HCT116 (cell line): ENCODE measurements at regions not wholly inside any gene's neighbourhood (a gene's known extent, or its start where the extent isn't known, plus 50 kb on each side); places are given as distances from the start of the nearest gene placed in this dataset.

ENCODE experiments used
- ATAC-seq: fragments of 200-7000 bp; cut with Tn5 transposase; 2 replicates; pipeline ENCODE4 v1.9.1; 2020; ENCODE audit warnings: mild to moderate bottlenecking, moderate library complexity
- BruUV-seq: library from RNA; stranded (reverse); fragments of 400-500 nt; replicated peaks from 2 replicates; lab custom pipeline; 2021; lab: Mats Ljungman, UMichigan
- CTCF ChIA-PET: fragments of 300-600 bp; sonication (Branson Sonifier 250); formaldehyde crosslinking; loops from one replicate; lab custom pipeline; 2021; ENCODE audit warnings: antibody characterized with exemption; lab: Charles Lee
- POLR2A ChIA-PET: fragments of 300-600, 350-600 bp; sonication (Branson Sonifier 250); formaldehyde crosslinking; loops from one replicate; lab custom pipeline; 2021; ENCODE audit warnings: antibody characterized with exemption; lab: Charles Lee
- RAD21 ChIA-PET, 2 experiments: fragments of 300-600 bp; sonication (Branson Sonifier 250); formaldehyde crosslinking; loops; one replicate each; lab custom pipeline; 2023; ENCODE audit warnings: low total read pairs in 2 of 2; ENCODE audit not compliant: uncharacterized antibody in 2 of 2, unreplicated experiment in 2 of 2, low non-redundant PET in 1 of 2; lab: Charles Lee
- DNase-seq: peaks from one replicate; pipeline ENCODE4 v3.0.0-alpha.2; 2010; ENCODE audit warnings: low read depth, low spot score
- H2AFZ ChIP-seq: fragments of 200-600 bp; shearing (Covaris generic), sonication (generic); 2 replicates; pipeline ENCODE4 v1.6.1; 2017; ENCODE audit warnings: low read depth, mixed run types, mixed read lengths, antibody characterized with exemption, low read length; ENCODE audit not compliant: poor library complexity, severe bottlenecking
- H3K27ac ChIP-seq: 2 replicates; pipeline ENCODE4 v1.5.1; 2012; ENCODE audit warnings: low read depth, low read length
- H3K27me3 ChIP-seq: fragments of 200-600 bp; sonication (generic); 2 replicates; pipeline ENCODE4 v1.6.1; 2016; ENCODE audit warnings: mixed run types, low read length, mixed read lengths; ENCODE audit not compliant: insufficient read depth
- H3K36me3 ChIP-seq, 2 experiments: fragments of 200-500 bp in 1 of 2; fragments of 200-600 bp in 1 of 2; sonication (Bioruptor generic) in 1 of 2; sonication (generic) in 1 of 2; 2 replicates each; pipeline versions ENCODE4 v1.5.1 to v1.6.1; 2014 to 2016; ENCODE audit warnings: low read length in 2 of 2, inconsistent platforms in 1 of 2, mixed read lengths in 1 of 2, mixed run types in 1 of 2; ENCODE audit not compliant: insufficient read depth in 2 of 2, control insufficient read depth in 1 of 2
- H3K4me1 ChIP-seq, 2 experiments: fragments of 200-600 bp in 1 of 2; sonication (generic) in 1 of 2; 2 replicates each; pipeline versions ENCODE4 v1.5.1 to v1.6.1; 2012 to 2017; ENCODE audit warnings: low read length in 2 of 2, inconsistent platforms in 1 of 2, mild to moderate bottlenecking in 1 of 2, mixed read lengths in 1 of 2, mixed run types in 1 of 2, moderate library complexity in 1 of 2; ENCODE audit not compliant: insufficient read depth in 2 of 2, control insufficient read depth in 1 of 2
- H3K4me2 ChIP-seq: fragments of 200-600 bp; sonication (generic); 2 replicates; pipeline ENCODE4 v1.6.1; 2017; ENCODE audit warnings: mixed run types, low read length, mixed read lengths
- H3K4me3 ChIP-seq, 2 experiments: fragments of 200-600 bp in 1 of 2; sonication (generic) in 1 of 2; replicated peaks in 1 of 2; 2 replicates each; pipeline ENCODE4 v1.5.1; 2011 to 2016; ENCODE audit warnings: low read length in 2 of 2, control low read depth in 1 of 2, low read depth in 1 of 2, mild to moderate bottlenecking in 1 of 2, mixed read lengths in 1 of 2, mixed run types in 1 of 2
- H3K79me2 ChIP-seq: fragments of 200-600 bp; sonication (generic); 2 replicates; pipeline ENCODE4 v1.6.1; 2017; ENCODE audit warnings: mild to moderate bottlenecking, mixed run types, low read length, moderate library complexity, mixed read lengths; ENCODE audit not compliant: insufficient read depth
- H3K9ac ChIP-seq: fragments of 200-600 bp; sonication (generic); 2 replicates; pipeline ENCODE4 v1.6.1; 2016; ENCODE audit warnings: low read length, mixed read lengths
- H3K9me2 ChIP-seq: fragments of 200-600 bp; sonication (generic), shearing (Covaris generic); 2 replicates; pipeline ENCODE4 v1.6.1; 2017; ENCODE audit warnings: mixed run types, mild to moderate bottlenecking, moderate library complexity; ENCODE audit not compliant: insufficient read depth
- H3K9me3 ChIP-seq, 2 experiments: fragments of 200-500 bp in 1 of 2; fragments of 200-600 bp in 1 of 2; sonication (Bioruptor generic) in 1 of 2; sonication (generic) in 1 of 2; 2 replicates each; pipeline ENCODE4 v1.6.1; 2014 to 2017; ENCODE audit warnings: low read length in 2 of 2, mixed read lengths in 2 of 2, inconsistent platforms in 1 of 2, low read depth in 1 of 2, mild to moderate bottlenecking in 1 of 2, mixed run types in 1 of 2, moderate library complexity in 1 of 2; ENCODE audit not compliant: control insufficient read depth in 1 of 2, insufficient read depth in 1 of 2
- H4K20me1 ChIP-seq: fragments of 200-600 bp; sonication (generic), shearing (Covaris generic); 2 replicates; pipeline ENCODE4 v1.6.1; 2017; ENCODE audit warnings: mixed run types, mild to moderate bottlenecking, moderate library complexity; ENCODE audit not compliant: insufficient read depth
- CEBPB ChIP-seq: IDR thresholded peaks from 2 replicates; pipeline ENCODE4 v1.6.1; 2012; ENCODE audit warnings: low read depth
- ELF1 ChIP-seq: IDR thresholded peaks from 2 replicates; pipeline ENCODE4 v1.6.1; 2012; ENCODE audit warnings: low read depth, borderline replicate concordance
- EZH2 ChIP-seq: fragments of 200-600 bp; sonication (generic); IDR thresholded peaks from 2 replicates; pipeline ENCODE4 v1.6.1; 2017; ENCODE audit warnings: antibody characterized with exemption, mixed run types
- EZH2phosphoT487 ChIP-seq: fragments of 200-600 bp; IDR thresholded peaks from 2 replicates; pipeline ENCODE4 v1.6.1; 2018; ENCODE audit warnings: antibody characterized with exemption, borderline replicate concordance
- POLR2A ChIP-seq: IDR thresholded peaks from 2 replicates; pipeline ENCODE4 v1.7.0; 2011; ENCODE audit warnings: borderline replicate concordance; ENCODE audit not compliant: insufficient read depth, insufficient read length; ENCODE audit errors: extremely low read depth
- POLR2AphosphoS5 ChIP-seq: IDR thresholded peaks from 2 replicates; pipeline ENCODE4 v1.6.1; 2011; ENCODE audit warnings: mild to moderate bottlenecking, low read depth, low read length, moderate library complexity
- RAD21 ChIP-seq: IDR thresholded peaks from 2 replicates; pipeline ENCODE4 v1.6.1; 2012; ENCODE audit warnings: low read depth, mild to moderate bottlenecking
- SIN3A ChIP-seq: IDR thresholded peaks from 2 replicates; pipeline ENCODE4 v1.6.1; 2012; ENCODE audit warnings: low read depth
- SP1 ChIP-seq: IDR thresholded peaks from 2 replicates; pipeline ENCODE4 v1.6.1; 2012; ENCODE audit warnings: low read depth
- SRF ChIP-seq: IDR thresholded peaks from 2 replicates; pipeline ENCODE4 v1.6.1; 2012; ENCODE audit warnings: low read depth
- ZFX ChIP-seq: fragments of 450-650 bp; IDR thresholded peaks from 2 replicates; pipeline ENCODE4 v1.6.1; 2017
- ZNF274 ChIP-seq: fragments of 200-500 bp; sonication (Bioruptor generic); IDR thresholded peaks from 2 replicates; pipeline ENCODE4 v1.6.1; 2014; ENCODE audit warnings: mild to moderate bottlenecking, low read depth, low read length, inconsistent platforms
- intact Hi-C: fragments of 100-400 bp; cut with micrococcal nuclease; formaldehyde crosslinking; loops from 2 replicates; pipeline ENCODE4 v1.10.0; 2022
- TF ChIP-seq, protein P1 (sequence below): IDR thresholded peaks from 2 replicates; pipeline ENCODE4 v1.6.1; 2012
- TF ChIP-seq, protein P2 (sequence below), 3 experiments: fragments of 200-600 bp in 1 of 3; sonication (generic) in 1 of 3; IDR thresholded peaks in 2 of 3; conservative IDR thresholded peaks in 1 of 3; 2 replicates each; pipeline ENCODE4 v1.5.1; 2012 to 2017; ENCODE audit warnings: low read depth in 2 of 3, low read length in 2 of 3, antibody characterized with exemption in 1 of 3, borderline replicate concordance in 1 of 3, control low read depth in 1 of 3, mild to moderate bottlenecking in 1 of 3, mixed read lengths in 1 of 3, mixed run types in 1 of 3, moderate library complexity in 1 of 3; ENCODE audit not compliant: insufficient read depth in 1 of 3
- TF ChIP-seq, protein P3 (sequence below): IDR thresholded peaks from 2 replicates; pipeline ENCODE4 v1.6.1; 2012; ENCODE audit warnings: low read depth

DNA sequence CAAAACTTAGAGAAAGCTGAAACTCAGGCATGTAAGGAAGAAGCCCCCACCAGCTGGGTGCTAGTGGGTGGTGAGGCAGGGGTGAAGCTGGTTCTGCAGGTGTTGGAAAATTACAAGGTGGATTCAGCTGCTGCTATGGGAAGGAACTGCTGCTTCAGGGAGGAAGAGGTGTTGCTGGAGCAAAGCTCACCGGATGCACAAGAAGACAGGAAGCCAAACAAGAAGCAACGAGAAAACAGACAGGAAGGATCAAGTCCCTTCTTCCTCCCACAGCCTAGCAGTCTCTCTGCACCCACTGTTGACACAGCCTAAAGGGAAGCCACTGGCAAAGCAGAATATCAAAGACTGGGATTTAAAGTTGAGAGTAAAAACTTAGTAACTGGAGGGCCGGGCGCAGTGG lies 100.2 kb upstream of the JADE1 start:
- Histone ChIP-seq H3K4me3 (no peak overlapping the region), H3K4me2 (no peak overlapping the region), H3K9ac (no peak overlapping the region), H3K4me1 (no peaks in the 10 kb centered on the region), H3K36me3 (no peaks in the 10 kb centered on the region), H3K9me3 (no peaks in the 10 kb centered on the region), H3K9me2 (no peaks in the 10 kb centered on the region)
- POLR2A ChIA-PET, result no interaction called here
- BruUV-seq, result no TSS peak
- intact Hi-C loops, result no loop called here
- no peak for DNase-seq
- ATAC-seq, result no peak
- TF ChIP-seq SIN3A (no peak), POLR2AphosphoS5 (no peak), POLR2A (no peak), EZH2 (no peak)
- TF ChIP-seq, protein P1, sequence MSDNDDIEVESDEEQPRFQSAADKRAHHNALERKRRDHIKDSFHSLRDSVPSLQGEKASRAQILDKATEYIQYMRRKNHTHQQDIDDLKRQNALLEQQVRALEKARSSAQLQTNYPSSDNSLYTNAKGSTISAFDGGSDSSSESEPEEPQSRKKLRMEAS, result no peak
- TF ChIP-seq, all 23 proteins: peak for 0
- Histone ChIP-seq H3K27ac (no peak overlapping the region), H4K20me1 (no peaks in the 10 kb centered on the region), H3K27me3 (no peaks in the 10 kb centered on the region), H2AFZ (no peak overlapping the region), H3K79me2 (no peaks in the 10 kb centered on the region)
- ChIA-PET RAD21 (no interaction called here), CTCF (no interaction called here)

DNA sequence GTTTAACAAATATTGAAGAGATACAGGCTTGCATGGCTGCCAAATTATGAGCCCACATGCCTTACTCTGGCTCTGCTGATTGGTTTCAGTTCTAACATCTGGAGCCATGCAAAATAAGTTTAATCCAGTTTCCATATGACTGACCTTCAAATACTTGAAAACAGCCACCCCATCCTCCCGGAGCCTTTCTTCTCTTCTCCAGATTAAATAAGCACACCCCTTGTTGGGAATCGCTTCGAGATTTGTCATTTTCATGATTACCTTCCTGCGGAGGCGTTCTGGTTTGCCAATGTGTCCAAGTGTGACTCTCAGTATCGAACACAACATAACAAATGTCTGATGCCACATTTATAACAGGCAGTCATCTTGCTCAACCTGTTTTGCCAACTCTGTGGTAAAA lies 101.6 kb upstream of the JADE1 start:
- DNase-seq (no peak), ATAC-seq (no peak)
- Histone ChIP-seq H2AFZ (no peak overlapping the region), H3K79me2 (no peaks in the 10 kb centered on the region), H3K27ac (no peak overlapping the region), H3K4me1 (no peaks in the 10 kb centered on the region), H3K36me3 (no peaks in the 10 kb centered on the region), H3K4me3 (no peak overlapping the region), H3K9ac (no peak overlapping the region), H3K9me3 (no peaks in the 10 kb centered on the region), H3K9me2 (no peaks in the 10 kb centered on the region), H3K27me3 (no peaks in the 10 kb centered on the region), H4K20me1 (no peaks in the 10 kb centered on the region), H3K4me2 (no peak overlapping the region)
- ChIA-PET RAD21 (no interaction called here), POLR2A (no interaction called here), CTCF (no interaction called here)
- intact Hi-C loops, result no loop called here
- BruUV-seq, result no TSS peak
- TF ChIP-seq RAD21, result no peak
- TF ChIP-seq, protein P2, sequence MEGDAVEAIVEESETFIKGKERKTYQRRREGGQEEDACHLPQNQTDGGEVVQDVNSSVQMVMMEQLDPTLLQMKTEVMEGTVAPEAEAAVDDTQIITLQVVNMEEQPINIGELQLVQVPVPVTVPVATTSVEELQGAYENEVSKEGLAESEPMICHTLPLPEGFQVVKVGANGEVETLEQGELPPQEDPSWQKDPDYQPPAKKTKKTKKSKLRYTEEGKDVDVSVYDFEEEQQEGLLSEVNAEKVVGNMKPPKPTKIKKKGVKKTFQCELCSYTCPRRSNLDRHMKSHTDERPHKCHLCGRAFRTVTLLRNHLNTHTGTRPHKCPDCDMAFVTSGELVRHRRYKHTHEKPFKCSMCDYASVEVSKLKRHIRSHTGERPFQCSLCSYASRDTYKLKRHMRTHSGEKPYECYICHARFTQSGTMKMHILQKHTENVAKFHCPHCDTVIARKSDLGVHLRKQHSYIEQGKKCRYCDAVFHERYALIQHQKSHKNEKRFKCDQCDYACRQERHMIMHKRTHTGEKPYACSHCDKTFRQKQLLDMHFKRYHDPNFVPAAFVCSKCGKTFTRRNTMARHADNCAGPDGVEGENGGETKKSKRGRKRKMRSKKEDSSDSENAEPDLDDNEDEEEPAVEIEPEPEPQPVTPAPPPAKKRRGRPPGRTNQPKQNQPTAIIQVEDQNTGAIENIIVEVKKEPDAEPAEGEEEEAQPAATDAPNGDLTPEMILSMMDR (IDR thresholded peaks at IDR 0.05 in 2 of 3, conservative IDR thresholded peaks at IDR 0.05 in 1 of 3; ENCODE audit: borderline replicate concordance in 1 of 3, insufficient read depth in 1 of 3, low read depth in 2 of 3, low read length in 2 of 3), result no peak
- no peak for TF ChIP-seq EZH2phosphoT487
- TF ChIP-seq, protein P3, sequence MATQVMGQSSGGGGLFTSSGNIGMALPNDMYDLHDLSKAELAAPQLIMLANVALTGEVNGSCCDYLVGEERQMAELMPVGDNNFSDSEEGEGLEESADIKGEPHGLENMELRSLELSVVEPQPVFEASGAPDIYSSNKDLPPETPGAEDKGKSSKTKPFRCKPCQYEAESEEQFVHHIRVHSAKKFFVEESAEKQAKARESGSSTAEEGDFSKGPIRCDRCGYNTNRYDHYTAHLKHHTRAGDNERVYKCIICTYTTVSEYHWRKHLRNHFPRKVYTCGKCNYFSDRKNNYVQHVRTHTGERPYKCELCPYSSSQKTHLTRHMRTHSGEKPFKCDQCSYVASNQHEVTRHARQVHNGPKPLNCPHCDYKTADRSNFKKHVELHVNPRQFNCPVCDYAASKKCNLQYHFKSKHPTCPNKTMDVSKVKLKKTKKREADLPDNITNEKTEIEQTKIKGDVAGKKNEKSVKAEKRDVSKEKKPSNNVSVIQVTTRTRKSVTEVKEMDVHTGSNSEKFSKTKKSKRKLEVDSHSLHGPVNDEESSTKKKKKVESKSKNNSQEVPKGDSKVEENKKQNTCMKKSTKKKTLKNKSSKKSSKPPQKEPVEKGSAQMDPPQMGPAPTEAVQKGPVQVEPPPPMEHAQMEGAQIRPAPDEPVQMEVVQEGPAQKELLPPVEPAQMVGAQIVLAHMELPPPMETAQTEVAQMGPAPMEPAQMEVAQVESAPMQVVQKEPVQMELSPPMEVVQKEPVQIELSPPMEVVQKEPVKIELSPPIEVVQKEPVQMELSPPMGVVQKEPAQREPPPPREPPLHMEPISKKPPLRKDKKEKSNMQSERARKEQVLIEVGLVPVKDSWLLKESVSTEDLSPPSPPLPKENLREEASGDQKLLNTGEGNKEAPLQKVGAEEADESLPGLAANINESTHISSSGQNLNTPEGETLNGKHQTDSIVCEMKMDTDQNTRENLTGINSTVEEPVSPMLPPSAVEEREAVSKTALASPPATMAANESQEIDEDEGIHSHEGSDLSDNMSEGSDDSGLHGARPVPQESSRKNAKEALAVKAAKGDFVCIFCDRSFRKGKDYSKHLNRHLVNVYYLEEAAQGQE, result no peak
- no peak for TF ChIP-seq CEBPB
- no peak for TF ChIP-seq ELF1
- TF ChIP-seq POLR2A, result no peak
- TF ChIP-seq ZFX, result no peak
- TF ChIP-seq ZNF274, result no peak
- TF ChIP-seq POLR2AphosphoS5, result no peak
- TF ChIP-seq SP1, result no peak
- no peak for TF ChIP-seq SRF
